SK-N-DZ (cell line): ENCODE measurements at regions not wholly inside any gene's neighbourhood (a gene's known extent, or its start where the extent isn't known, plus 50 kb on each side); places are given as distances from the start of the nearest gene placed in this dataset.

Source experiments
- DNase-seq: peaks from one replicate; pipeline ENCODE4 v3.0.0-alpha.2; 2015; ENCODE audit warnings: low spot score

- DNase-seq, result no peak
These were observed 1002.5 kb downstream of the BCL11B start for GRCh38 chr14:98269533-98269932.

GRCh38 chr14:98270201-98270600, 1001.8 kb downstream of the BCL11B start:
- DNase-seq, result no peak

GRCh38 chr14:98274596-98274995, 997.4 kb downstream of the BCL11B start:
- DNase-seq, result no peak

DNA sequence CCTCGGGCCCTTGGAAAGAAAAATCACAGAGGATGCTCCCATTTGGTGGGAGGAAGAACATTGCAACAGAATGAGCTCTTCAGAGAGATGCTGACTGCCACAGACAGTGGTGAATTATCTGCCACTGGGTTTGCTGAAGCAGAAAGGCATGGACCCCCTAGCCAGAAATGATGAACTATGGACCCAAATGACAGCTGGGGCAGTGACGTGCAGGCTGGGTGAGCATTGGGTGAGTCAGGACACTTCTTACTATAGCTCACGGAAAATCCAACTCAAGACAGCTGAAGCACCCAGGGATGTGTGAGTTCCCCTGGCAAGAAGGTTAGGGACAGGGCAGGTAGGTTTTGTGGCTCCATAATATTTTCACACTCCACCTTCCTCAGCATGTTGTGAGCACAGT, 993.2 kb downstream of the BCL11B start:
- no peak for DNase-seq

- DNase-seq, result no peak
These were observed 991.6 kb downstream of the BCL11B start for GRCh38 chr14:98280436-98280835.

DNA sequence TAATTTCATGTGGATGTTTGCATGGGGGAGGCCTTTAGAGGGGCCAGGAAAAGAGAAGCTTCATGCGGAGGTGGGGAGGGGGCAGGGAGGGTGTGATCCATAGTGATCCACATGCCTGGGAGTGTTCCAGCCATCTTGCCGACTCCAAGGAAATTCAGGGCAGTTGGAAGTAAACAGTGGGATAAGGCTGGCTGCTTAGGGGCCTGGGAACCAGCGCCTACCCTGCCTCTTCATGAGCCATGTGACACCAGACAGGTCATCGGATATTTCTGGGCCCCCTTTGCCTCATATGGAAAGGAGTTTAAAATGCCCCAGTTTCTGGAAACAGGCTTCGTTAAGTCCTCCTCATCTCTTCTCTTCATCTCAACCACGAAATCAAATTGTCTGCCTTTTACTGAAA, 983.2 kb downstream of the BCL11B start:
- no peak for DNase-seq

GRCh38 chr14:98290596-98290995, 981.4 kb downstream of the BCL11B start:
- DNase-seq, result no peak

DNA sequence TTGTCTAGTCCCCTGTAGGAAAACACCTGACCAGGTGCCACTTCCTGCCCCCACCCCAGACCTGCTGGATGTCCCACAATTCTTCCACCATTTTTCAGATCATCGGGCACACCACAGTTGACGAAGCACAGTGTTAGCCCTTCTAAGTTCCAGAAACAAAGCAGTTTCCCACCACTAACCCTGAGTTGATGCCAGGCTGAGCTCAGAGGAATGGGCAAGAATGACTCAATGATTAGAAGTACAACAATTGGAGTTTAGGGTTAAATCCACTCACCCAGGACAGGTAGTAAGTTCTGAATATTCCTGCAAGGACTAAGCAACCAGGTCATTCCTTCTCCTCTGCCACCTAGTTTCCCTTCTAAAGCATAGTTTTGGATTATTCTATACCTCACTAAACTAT, 979.8 kb downstream of the BCL11B start:
- DNase-seq, result no peak

GRCh38 chr14:98293576-98293975, 978.4 kb downstream of the BCL11B start:
- no peak for DNase-seq

- no peak for DNase-seq
These were observed 975.1 kb downstream of the BCL11B start for GRCh38 chr14:98296895-98297294.

- DNase-seq, result no peak
These were observed 974.4 kb downstream of the BCL11B start for GRCh38 chr14:98297567-98297966.

GRCh38 chr14:98298481-98299244, 973.3 kb downstream of the BCL11B start:
- no peak for DNase-seq

- DNase-seq, result no peak
These were observed 970.3 kb downstream of the BCL11B start for GRCh38 chr14:98301681-98302080.

DNA sequence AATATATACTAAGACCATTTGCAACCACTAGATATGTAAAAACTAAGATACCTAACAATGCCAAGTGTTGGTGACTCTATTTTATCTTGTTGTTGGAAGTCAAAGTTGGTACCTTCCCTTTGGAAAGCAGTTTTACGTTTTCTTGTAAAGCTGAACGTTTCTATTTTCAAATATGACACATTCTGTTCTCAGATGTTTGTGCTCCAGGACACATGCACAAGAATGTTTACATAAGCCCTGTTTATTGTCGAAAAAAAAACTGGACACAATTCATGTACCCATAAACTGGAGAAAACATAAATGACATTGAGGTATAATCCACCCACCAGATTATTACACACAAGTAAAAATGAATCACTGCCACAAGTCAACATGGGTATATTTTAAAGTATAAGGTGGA, 967.4 kb downstream of the BCL11B start:
- no peak for DNase-seq

- DNase-seq, result no peak
These were observed 962.4 kb downstream of the BCL11B start for GRCh38 chr14:98309591-98309990.

- no peak for DNase-seq
These were observed 960.0 kb downstream of the BCL11B start for GRCh38 chr14:98312006-98312405.

DNA sequence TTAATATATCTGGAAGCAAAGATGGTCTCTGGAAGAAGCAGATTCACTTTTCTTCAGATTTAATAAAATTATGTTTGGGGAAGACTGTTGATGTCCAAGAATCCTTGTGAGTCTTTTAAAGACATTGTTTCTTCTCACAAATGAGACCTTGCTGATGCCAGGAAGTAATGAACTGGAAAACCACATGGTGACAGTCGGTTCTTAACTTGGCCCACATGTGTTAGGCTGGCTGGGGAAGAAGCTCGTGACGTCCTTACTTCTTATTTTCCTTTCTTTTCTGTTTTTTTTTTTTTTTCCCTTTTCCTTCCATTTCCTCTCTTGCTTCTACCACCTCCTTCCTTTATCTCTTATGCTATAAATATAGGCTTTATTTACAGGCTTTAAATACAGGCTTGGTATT, 950.2 kb downstream of the BCL11B start:
- DNase-seq, result no peak

DNA sequence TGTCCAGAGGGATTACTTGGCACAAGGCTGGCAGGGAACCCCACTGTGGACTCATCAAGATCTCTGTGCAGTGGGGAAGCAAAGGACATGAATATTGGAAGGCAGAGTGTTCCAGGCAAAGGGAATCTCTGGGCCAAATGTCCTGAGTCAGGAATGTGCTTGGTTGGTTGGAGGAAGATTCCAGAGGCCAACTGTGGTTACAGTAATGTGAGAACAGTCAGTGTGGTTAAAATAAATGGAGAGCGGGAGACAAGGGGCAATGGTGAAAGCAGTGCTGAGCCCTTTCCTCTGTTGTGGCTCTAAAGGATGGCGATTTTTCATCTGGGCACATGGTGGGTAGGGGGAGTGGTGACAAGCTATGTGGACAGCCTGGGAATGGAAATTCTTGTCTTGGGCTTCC, 948.2 kb downstream of the BCL11B start:
- DNase-seq, result no peak

GRCh38 chr14:98325761-98326160, 946.2 kb downstream of the BCL11B start:
- no peak for DNase-seq

GRCh38 chr14:98328496-98328895, 943.5 kb downstream of the BCL11B start:
- DNase-seq, result no peak

DNA sequence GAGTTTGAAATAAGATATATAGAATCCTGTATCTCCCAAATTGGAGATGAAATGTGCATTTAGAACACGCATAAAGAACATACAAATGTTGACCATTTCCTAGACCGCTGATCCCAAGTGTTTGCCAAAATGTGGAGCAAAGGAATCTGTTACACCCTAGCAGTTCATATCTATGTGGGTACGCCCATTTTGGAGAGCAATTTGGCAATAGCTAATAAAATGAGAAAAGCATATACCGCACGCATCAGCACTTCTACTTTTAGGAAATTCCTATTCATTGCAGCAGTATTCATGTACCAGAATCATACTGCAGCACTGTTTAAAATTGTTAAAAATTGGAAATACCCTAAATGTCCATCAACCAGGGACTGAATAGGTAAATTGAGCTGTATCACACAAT, 937.8 kb downstream of the BCL11B start:
- DNase-seq, result no peak

GRCh38 chr14:98341211-98341610, 930.8 kb downstream of the BCL11B start:
- DNase-seq, result no peak

DNA sequence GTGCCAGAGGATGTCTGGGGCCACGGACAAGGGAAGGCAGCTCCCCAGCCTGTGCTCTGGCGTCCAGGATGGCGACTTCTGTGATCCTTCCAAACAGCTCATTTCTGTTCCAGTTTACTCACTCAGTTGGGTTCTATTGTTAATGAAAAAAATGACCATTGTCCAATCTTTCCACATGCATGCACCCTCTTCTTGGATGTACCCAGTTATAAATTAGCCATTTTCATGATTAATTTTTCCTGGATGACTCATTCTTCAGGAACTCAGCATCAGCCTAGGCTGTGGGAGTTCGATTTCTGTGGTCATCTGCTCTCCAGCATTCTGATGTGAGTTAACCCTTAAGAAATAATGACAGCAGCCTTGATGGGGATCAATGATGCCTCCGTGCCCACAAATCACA, 926.8 kb downstream of the BCL11B start:
- DNase-seq, result no peak

GRCh38 chr14:98347686-98348085, 924.3 kb downstream of the BCL11B start:
- DNase-seq, result no peak
